Smooth muscle cell (in vitro differentiated cells): ENCODE measurements at regions not wholly inside any gene's neighbourhood (a gene's known extent, or its start where the extent isn't known, plus 50 kb on each side); places are given as distances from the start of the nearest gene placed in this dataset.

Experiments used
- DNase-seq: peaks from one replicate; lab custom pipeline; 2025; ENCODE audit not compliant: unreplicated experiment; lab: John Stamatoyannopoulos, UW
- H2AFZ ChIP-seq: fragments of 200-600 bp; sonication (generic); 2 replicates; pipeline ENCODE4 v1.6.0; 2016; ENCODE audit warnings: antibody characterized with exemption, low read depth, mild to moderate bottlenecking
- H3F3A ChIP-seq: fragments of 200-600 bp; sonication (generic); 2 replicates; pipeline ENCODE4 v1.6.0; 2017; ENCODE audit warnings: antibody characterized with exemption, low read depth
- H3K27ac ChIP-seq: fragments of 200-600 bp; sonication (generic); 2 replicates; pipeline ENCODE4 v1.5.1; 2016; ENCODE audit warnings: low read depth, mild to moderate bottlenecking
- H3K27me3 ChIP-seq: fragments of 200-600 bp; sonication (generic); 2 replicates; pipeline ENCODE4 v1.6.1; 2016; ENCODE audit warnings: low read depth, mild to moderate bottlenecking
- H3K36me3 ChIP-seq: fragments of 200-600 bp; sonication (generic); 2 replicates; pipeline ENCODE4 v1.5.1; 2016; ENCODE audit warnings: low read depth
- H3K4me1 ChIP-seq: fragments of 200-600 bp; sonication (generic); 2 replicates; pipeline ENCODE4 v1.5.1; 2016; ENCODE audit warnings: low read depth
- H3K4me2 ChIP-seq: fragments of 200-600 bp; sonication (generic); 2 replicates; pipeline ENCODE4 v1.6.0; 2016; ENCODE audit warnings: mild to moderate bottlenecking
- H3K4me3 ChIP-seq: fragments of 200-600 bp; sonication (generic); 2 replicates; pipeline ENCODE4 v1.5.1; 2016; ENCODE audit warnings: mild to moderate bottlenecking
- H3K79me2 ChIP-seq: fragments of 200-600 bp; sonication (generic); 2 replicates; pipeline ENCODE4 v1.6.0; 2016; ENCODE audit warnings: low read depth, mild to moderate bottlenecking
- H3K9ac ChIP-seq: fragments of 200-600 bp; sonication (generic); 2 replicates; pipeline ENCODE4 v1.6.0; 2016; ENCODE audit warnings: low read depth
- H3K9me3 ChIP-seq: fragments of 200-600 bp; sonication (generic); replicated peaks from 2 replicates; pipeline ENCODE4 v1.5.1; 2016; ENCODE audit warnings: low read depth
- H4K20me1 ChIP-seq: fragments of 200-600 bp; sonication (generic); 2 replicates; pipeline ENCODE4 v1.6.0; 2016; ENCODE audit warnings: low read depth
- CTCF ChIP-seq: fragments of 200-600 bp; sonication (generic); IDR thresholded peaks from 2 replicates; pipeline ENCODE4 v1.5.1; 2017; ENCODE audit warnings: borderline replicate concordance, mild to moderate bottlenecking, antibody characterized with exemption; ENCODE audit not compliant: insufficient read depth, poor library complexity, severe bottlenecking
- WGBS: methylation state at CpG from one replicate; pipeline ENCODE4 v1.1.7; 2016; ENCODE audit warnings: low lambda C conversion rate; 5-methylcytosine and 5-hydroxymethylcytosine counted together

DNA sequence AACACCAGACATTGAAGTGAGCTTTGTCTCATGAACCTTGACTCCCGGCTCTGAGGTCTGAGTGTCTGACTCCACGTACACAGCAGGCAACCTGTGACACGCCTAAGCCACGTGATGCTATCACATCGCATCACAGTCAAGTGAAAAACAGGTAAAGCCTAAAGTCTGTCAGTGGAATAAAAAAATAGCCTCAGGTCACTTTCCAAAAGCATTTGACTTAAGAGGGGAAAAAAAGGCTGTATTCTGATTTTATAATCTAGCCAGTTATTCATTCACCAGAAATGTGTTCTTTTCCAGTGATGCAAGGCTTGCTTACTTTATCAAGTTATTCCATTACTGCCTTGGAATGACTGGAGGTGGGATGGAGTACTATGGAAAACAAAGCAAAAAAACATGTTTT is 163.2 kb upstream of the HMCN1 start:
- no peak for TF ChIP-seq CTCF
- peaks cover 4% of the 10 kb centered on the region for H3K4me1 ChIP-seq
- H4K20me1 ChIP-seq: no peaks in the 10 kb centered on the region
- H3K9ac ChIP-seq: peak overlapping the region; percentile 13
- no peaks in the 10 kb centered on the region for H3K9me3 ChIP-seq
- no peak overlapping the region for H3K4me3 ChIP-seq
- WGBS: 76% methylated on average over 5 of the region's 5 CpGs
- peak overlapping the region; percentile 76 for H3K27ac ChIP-seq
- no peak for DNase-seq
- H3K27me3 ChIP-seq: no peaks in the 10 kb centered on the region
- H2AFZ ChIP-seq: no peak overlapping the region
- no peaks in the 10 kb centered on the region for H3K79me2 ChIP-seq
- H3K36me3 ChIP-seq: no peaks in the 10 kb centered on the region
- no peak overlapping the region for H3K4me2 ChIP-seq
- peaks cover 5% of the 10 kb centered on the region for H3F3A ChIP-seq

- Histone ChIP-seq H3K4me3 (no peak overlapping the region), H2AFZ (no peak overlapping the region), H3K4me1 (peaks cover 4% of the 10 kb centered on the region), H3K9ac (peak overlapping the region; percentile 49), H3K4me2 (peak overlapping the region; percentile 3), H3K9me3 (no peaks in the 10 kb centered on the region), H3K36me3 (no peaks in the 10 kb centered on the region), H3K79me2 (no peaks in the 10 kb centered on the region), H4K20me1 (no peaks in the 10 kb centered on the region), H3F3A (peaks cover 13% of the 10 kb centered on the region), H3K27me3 (no peaks in the 10 kb centered on the region), H3K27ac (peak overlapping the region; percentile 97)
- WGBS: 66% methylated on average over 3 of the region's 3 CpGs
- DNase-seq: no peak
- TF ChIP-seq CTCF: no peak
Observed at GRCh38 chr1:185568155-185569123, 165.8 kb upstream of the HMCN1 start.

GRCh38 chr1:185567440-185567839 is 166.8 kb upstream of the HMCN1 start:
- H3K9me3 ChIP-seq: no peaks in the 10 kb centered on the region
- peaks cover 13% of the 10 kb centered on the region for H3F3A ChIP-seq
- peak overlapping the region; percentile 97 for H3K27ac ChIP-seq
- peak overlapping the region; percentile 48 for H3K4me2 ChIP-seq
- 19% methylated on average over 2 of the region's 2 CpGs for WGBS
- peak overlapping the region; percentile 28 for H2AFZ ChIP-seq
- no peak for DNase-seq
- no peaks in the 10 kb centered on the region for H3K79me2 ChIP-seq
- no peak for TF ChIP-seq CTCF
- no peaks in the 10 kb centered on the region for H3K27me3 ChIP-seq
- H4K20me1 ChIP-seq: no peaks in the 10 kb centered on the region
- H3K36me3 ChIP-seq: no peaks in the 10 kb centered on the region
- H3K4me1 ChIP-seq: peaks cover 11% of the 10 kb centered on the region
- peak overlapping the region; percentile 86 for H3K9ac ChIP-seq
- no peak overlapping the region for H3K4me3 ChIP-seq
